ENCODE measurements at regions not wholly inside any gene's neighbourhood (a gene's known extent, or its start where the extent isn't known, plus 50 kb on each side); places are given as distances from the start of the nearest gene placed in this dataset.

DNA sequence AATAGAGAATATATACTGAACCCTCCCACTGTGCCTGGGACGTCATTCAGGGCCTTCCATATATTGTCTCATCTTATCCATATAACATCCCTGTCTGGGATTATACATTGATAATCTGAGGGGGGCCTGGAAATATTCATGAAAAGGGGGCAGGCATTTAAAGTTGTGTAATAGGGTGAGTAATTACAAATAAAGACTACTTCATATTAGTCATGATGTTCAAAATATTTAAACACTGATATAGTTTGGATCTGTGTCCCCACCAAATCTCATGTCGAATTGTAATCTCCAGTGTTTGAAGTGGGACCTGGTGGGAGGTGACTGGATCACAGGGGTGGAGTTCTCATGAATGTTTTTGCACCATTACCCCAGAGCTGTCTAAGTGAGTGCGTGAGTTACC, 97.8 kb downstream of the AQP9 start:
- no peak for DNase-seq
- H3K4me3 Mint-ChIP-seq, result no peak overlapping the region
- peaks cover 22% of the 10 kb centered on the region for H3K27me3 Mint-ChIP-seq
- no peak overlapping the region for H3K27ac Mint-ChIP-seq
- no peaks in the 10 kb centered on the region for H3K9me3 ChIP-seq (ENCODE audit: control insufficient read depth, low read length, poor library complexity, severe bottlenecking)
- peaks cover 3% of the 10 kb centered on the region for H3K4me1 Mint-ChIP-seq
- ATAC-seq, result no peak
- no peaks in the 10 kb centered on the region for H3K36me3 Mint-ChIP-seq (ENCODE audit: low read depth)

DNA sequence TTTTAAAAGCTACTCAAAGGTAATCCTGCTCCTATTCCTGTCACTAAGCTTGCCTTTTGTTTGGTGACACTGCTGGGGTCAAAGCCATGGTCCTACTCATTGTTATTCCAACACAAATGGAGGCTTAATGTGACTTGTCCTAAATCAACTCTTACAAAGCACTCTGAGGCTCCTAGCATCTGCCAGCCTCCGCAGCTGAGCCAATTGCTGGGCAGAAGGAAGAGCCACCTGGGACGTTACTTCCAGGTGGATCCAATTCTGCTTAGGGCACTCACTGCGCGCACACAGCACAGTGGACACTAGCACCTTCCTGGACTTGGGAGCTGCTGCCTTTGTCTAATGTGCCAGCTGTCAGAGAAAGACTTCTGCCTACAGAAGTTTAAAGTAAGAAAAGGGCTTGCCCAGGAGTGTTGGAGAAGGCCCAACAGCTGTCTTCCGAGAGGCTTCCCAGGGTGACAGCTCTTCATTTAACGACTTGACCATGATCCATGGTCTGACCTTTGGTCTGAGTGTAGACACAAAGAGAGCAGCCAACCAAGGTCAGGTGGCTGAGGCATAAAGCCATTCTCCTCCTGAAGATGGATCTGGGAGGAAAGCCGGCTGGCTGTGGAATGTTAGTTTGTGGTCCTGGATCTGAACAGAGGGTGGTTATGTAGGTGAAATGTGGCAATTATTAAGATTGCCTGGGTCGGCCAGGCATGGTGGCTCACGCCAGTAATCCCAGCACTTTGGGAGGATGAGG, 102.2 kb downstream of the AQP9 start:
- H3K4me3 Mint-ChIP-seq, result no peak overlapping the region
- H3K4me1 Mint-ChIP-seq, result no peaks in the 10 kb centered on the region
- H3K9me3 ChIP-seq (ENCODE audit: control insufficient read depth, low read length, poor library complexity, severe bottlenecking), result no peaks in the 10 kb centered on the region
- no peaks in the 10 kb centered on the region for H3K36me3 Mint-ChIP-seq (ENCODE audit: low read depth)
- no peak overlapping the region for H3K27ac Mint-ChIP-seq
- H3K27me3 Mint-ChIP-seq, result peaks cover 8% of the 10 kb centered on the region
- no peak for DNase-seq
- no peak for ATAC-seq

DNA sequence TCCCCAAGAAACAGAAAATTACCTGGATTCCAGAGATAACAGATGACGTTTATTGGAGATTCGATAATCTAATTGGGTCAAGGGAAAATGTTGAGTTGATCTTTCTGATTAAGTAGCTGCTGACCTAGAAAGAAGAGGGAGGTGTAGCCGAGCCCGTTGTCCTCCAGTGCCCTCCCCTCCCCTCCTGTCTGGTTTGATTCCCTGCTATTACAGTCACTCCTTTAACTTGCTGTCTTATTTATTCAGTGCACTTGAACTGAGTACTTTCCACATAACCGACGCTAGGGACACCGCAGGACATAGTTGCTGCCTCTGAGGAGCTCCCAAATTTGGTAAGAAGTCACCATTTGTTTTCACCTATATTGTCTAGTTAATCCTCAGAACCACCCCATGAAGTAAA, 103.7 kb downstream of the AQP9 start:
- peaks cover 12% of the 10 kb centered on the region for H3K27me3 Mint-ChIP-seq
- no peaks in the 10 kb centered on the region for H3K36me3 Mint-ChIP-seq (ENCODE audit: low read depth)
- H3K9me3 ChIP-seq (ENCODE audit: control insufficient read depth, low read length, poor library complexity, severe bottlenecking), result no peaks in the 10 kb centered on the region
- no peak overlapping the region for H3K27ac Mint-ChIP-seq
- no peak overlapping the region for H3K4me3 Mint-ChIP-seq
- no peak for ATAC-seq
- H3K4me1 Mint-ChIP-seq, result no peaks in the 10 kb centered on the region
- DNase-seq, result no peak

DNA sequence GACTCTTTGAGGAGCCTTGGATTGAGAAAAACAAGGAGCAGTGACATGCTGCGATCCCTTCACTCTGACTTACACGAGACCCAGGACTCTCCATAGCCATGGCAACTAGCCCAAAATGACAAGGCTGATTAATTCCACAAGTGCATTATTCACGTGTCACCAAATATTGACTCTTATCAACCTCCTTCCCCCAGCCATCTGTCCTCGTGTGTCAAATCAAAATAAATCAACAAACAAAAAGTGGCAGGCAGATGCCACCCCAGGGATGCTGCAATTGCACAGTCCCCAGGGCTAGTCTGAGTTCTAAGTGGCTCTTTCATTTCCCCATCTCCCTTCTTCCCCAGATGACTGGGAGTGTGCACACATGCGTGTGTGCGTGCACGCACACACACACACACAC, 104.9 kb downstream of the AQP9 start:
- DNase-seq, result no peak
- no peaks in the 10 kb centered on the region for H3K9me3 ChIP-seq (ENCODE audit: control insufficient read depth, low read length, poor library complexity, severe bottlenecking)
- no peak for ATAC-seq
- H3K4me1 Mint-ChIP-seq, result no peaks in the 10 kb centered on the region
- no peak overlapping the region for H3K27ac Mint-ChIP-seq
- peaks cover 9% of the 10 kb centered on the region for H3K27me3 Mint-ChIP-seq
- H3K4me3 Mint-ChIP-seq, result no peak overlapping the region
- no peaks in the 10 kb centered on the region for H3K36me3 Mint-ChIP-seq (ENCODE audit: low read depth)

DNA sequence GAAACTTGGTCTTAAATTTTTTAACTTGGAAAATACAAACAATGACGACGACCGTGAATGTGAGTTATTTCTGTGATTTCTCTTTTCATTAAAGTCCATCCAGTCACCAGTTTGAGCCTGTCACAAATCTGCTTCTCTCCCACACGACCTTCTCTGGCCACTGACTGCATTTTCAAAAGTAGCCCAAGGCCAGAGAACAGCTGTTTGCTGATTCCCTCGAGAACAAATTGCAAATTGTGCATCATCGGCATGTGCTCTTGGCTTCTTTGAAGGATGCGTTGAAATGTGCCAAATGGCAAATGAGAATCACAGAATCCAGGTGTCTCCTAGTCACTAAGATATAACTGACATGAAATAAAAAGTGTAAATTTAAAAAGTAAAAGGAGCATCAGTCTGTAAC, 106.4 kb downstream of the AQP9 start:
- Mint-ChIP-seq H3K27ac (no peak overlapping the region), H3K4me3 (no peak overlapping the region), H3K27me3 (peaks cover 5% of the 10 kb centered on the region), H3K4me1 (peaks cover 2% of the 10 kb centered on the region), H3K36me3 (ENCODE audit: low read depth) (no peaks in the 10 kb centered on the region)
- no peaks in the 10 kb centered on the region for H3K9me3 ChIP-seq (ENCODE audit: control insufficient read depth, low read length, poor library complexity, severe bottlenecking)
- ATAC-seq (no peak), DNase-seq (no peak)

GRCh38 chr15:58246041-58246440, 107.9 kb downstream of the AQP9 start:
- Mint-ChIP-seq H3K4me3 (no peak overlapping the region), H3K36me3 (ENCODE audit: low read depth) (no peaks in the 10 kb centered on the region), H3K4me1 (peaks cover 11% of the 10 kb centered on the region), H3K27ac (no peak overlapping the region), H3K27me3 (peaks cover 5% of the 10 kb centered on the region)
- ATAC-seq, result no peak
- no peak for DNase-seq
- no peaks in the 10 kb centered on the region for H3K9me3 ChIP-seq (ENCODE audit: control insufficient read depth, low read length, poor library complexity, severe bottlenecking)

DNA sequence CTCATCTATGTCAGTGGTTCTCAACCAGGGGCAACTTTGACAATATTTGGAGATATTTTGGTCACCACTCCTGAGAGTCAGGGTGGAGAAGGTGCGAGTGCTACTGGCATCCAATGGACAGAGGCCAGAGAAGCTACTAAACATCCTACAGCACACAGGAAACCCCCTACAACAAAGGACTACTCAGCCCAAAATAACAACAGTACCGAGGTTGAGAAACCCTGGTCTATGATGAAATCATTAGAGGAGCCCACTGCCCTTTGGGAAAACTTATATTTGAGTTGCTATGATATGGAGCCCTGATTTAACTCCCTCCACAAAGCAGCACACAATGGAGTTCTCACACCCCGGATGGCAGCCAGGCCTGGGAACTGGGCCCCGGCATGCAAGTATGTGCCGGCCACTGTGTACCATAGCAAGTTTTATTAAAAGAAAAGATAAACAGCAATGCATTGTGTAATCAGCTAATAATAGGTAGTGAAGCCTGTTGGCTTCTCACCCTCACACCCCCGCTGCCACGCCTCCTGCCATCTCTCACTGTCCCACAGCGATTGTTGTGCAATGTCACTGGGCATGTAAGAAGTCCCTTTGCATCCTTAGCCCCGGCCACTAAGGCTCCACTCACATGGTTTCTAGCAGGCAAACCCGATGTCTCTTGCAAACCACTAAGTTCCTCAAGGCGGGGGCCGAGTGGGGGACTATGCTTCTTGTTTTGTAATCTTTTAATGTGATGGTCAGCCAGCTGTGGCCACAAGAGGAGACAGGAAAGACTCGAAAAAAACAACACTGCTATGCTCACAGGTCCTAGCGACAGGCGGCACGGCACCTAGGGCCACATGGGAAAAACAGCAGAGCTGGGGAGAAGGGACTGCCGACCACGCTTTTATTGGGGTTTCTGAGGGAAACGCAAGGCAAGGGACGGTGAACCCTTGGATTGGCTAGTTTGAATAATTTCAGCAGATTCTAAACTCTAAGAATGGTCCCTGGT, 110.0 kb downstream of the AQP9 start:
- Mint-ChIP-seq H3K4me1 (peaks cover 11% of the 10 kb centered on the region), H3K27ac (peak overlapping the region; percentile 39), H3K36me3 (ENCODE audit: low read depth) (no peaks in the 10 kb centered on the region), H3K4me3 (no peak overlapping the region), H3K27me3 (peaks cover 18% of the 10 kb centered on the region)
- peak; percentile 27 for ATAC-seq
- H3K9me3 ChIP-seq (ENCODE audit: control insufficient read depth, low read length, poor library complexity, severe bottlenecking), result no peaks in the 10 kb centered on the region
- DNase-seq, result no peak

DNA sequence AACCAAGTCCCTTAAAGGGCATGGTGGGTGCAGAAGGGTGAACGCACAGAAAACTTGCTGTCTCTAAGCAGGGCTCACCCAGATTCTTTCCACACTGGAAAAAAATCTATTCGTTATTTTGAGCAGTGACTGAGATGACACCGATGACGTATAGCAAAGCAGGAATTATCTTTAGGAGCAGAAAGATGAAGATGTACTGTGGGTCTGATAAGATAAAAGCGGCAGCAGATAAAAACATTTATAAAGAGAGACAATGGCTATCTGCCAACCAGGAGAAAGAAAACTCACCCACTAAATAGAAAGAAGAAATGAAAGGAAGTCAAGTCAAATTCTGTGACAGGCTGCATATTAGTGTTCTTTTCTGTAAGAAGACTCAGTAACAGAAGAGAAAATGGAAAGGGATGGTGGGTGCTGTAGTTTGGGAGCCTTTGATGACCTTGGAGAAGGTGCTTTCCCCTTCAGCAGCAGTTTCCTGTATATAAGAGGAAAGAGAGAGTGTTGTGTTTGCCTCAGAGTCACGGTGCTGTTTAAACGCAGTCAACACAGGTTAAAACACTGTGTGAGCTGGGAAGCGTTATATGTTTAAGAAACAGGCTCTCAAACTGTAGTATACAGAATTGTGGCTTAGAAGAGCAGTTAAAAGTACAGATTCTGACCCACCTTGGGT, 111.6 kb downstream of the AQP9 start:
- H3K36me3 Mint-ChIP-seq (ENCODE audit: low read depth), result no peaks in the 10 kb centered on the region
- peaks cover 11% of the 10 kb centered on the region for H3K4me1 Mint-ChIP-seq
- no peak for DNase-seq
- peaks cover 34% of the 10 kb centered on the region for H3K27me3 Mint-ChIP-seq
- peak; percentile 67 for ATAC-seq
- H3K4me3 Mint-ChIP-seq, result peak overlapping the region; percentile 87
- peak overlapping the region; percentile 37 for H3K27ac Mint-ChIP-seq
- no peaks in the 10 kb centered on the region for H3K9me3 ChIP-seq (ENCODE audit: control insufficient read depth, low read length, poor library complexity, severe bottlenecking)

- no peaks in the 10 kb centered on the region for H3K9me3 ChIP-seq (ENCODE audit: control insufficient read depth, low read length, poor library complexity, severe bottlenecking)
- Mint-ChIP-seq H3K36me3 (ENCODE audit: low read depth) (no peaks in the 10 kb centered on the region), H3K4me1 (peaks cover 11% of the 10 kb centered on the region), H3K4me3 (no peak overlapping the region), H3K27ac (no peak overlapping the region), H3K27me3 (peaks cover 53% of the 10 kb centered on the region)
- no peak for ATAC-seq
- no peak for DNase-seq
Measured at GRCh38 chr15:58252586-58253323, 114.6 kb downstream of the AQP9 start.

GRCh38 chr15:58257776-58258325, 119.7 kb downstream of the AQP9 start:
- peaks cover 48% of the 10 kb centered on the region for H3K27me3 Mint-ChIP-seq
- H3K9me3 ChIP-seq (ENCODE audit: control insufficient read depth, low read length, poor library complexity, severe bottlenecking), result no peaks in the 10 kb centered on the region
- peaks cover 3% of the 10 kb centered on the region for H3K4me1 Mint-ChIP-seq
- no peak for DNase-seq
- no peak overlapping the region for H3K4me3 Mint-ChIP-seq
- no peak overlapping the region for H3K27ac Mint-ChIP-seq
- no peaks in the 10 kb centered on the region for H3K36me3 Mint-ChIP-seq (ENCODE audit: low read depth)
- ATAC-seq, result no peak

- no peaks in the 10 kb centered on the region for H3K9me3 ChIP-seq (ENCODE audit: control insufficient read depth, low read length, poor library complexity, severe bottlenecking)
- no peak overlapping the region for H3K4me3 Mint-ChIP-seq
Measured at GRCh38 chr15:58258501-58259292, 120.5 kb downstream of the AQP9 start.

DNA sequence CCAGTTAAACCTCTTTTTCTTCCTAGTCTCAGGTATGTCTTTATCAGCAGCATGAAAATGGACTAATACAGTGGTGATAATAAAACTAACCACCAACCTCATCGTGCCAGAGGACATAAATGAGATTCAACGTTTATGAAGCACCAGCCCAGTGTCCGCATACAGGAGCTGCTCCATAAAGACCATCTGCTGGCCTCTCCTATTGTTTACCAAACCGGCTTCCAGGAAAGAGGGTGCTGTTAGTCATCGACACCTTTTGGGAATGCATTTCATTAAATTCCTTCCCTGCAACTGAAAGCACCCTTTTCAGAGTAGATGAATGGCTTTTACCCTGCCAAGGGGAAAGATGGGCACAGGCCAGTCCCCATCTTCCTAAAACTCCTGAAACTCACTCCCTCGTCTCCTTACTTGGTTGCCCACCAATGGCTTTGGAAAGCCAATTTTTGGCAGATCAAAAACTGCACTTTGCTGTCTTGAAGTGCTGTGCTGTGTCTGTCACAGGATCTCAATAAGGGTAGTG, 122.1 kb downstream of the AQP9 start:
- DNase-seq (no peak), ATAC-seq (no peak)
- H3K27me3 Mint-ChIP-seq, result peaks cover 28% of the 10 kb centered on the region
- peaks cover 6% of the 10 kb centered on the region for H3K4me1 Mint-ChIP-seq
- H3K36me3 Mint-ChIP-seq (ENCODE audit: low read depth), result no peaks in the 10 kb centered on the region
- H3K4me3 Mint-ChIP-seq, result no peak overlapping the region
- no peaks in the 10 kb centered on the region for H3K9me3 ChIP-seq (ENCODE audit: control insufficient read depth, low read length, poor library complexity, severe bottlenecking)
- no peak overlapping the region for H3K27ac Mint-ChIP-seq

More at GRCh38 chr15:58258501-58259292, 120.5 kb downstream of the AQP9 start:
- ATAC-seq, result no peak
- Mint-ChIP-seq H3K27ac (no peak overlapping the region), H3K4me1 (peaks cover 3% of the 10 kb centered on the region), H3K36me3 (ENCODE audit: low read depth) (no peaks in the 10 kb centered on the region), H3K27me3 (peaks cover 44% of the 10 kb centered on the region)
- DNase-seq, result no peak

All from T-helper 17 cell (primary cell).